Right atrium auricular region (tissue), 2 donors: ENCODE measurements at regions not wholly inside any gene's neighbourhood (a gene's known extent, or its start where the extent isn't known, plus 50 kb on each side); places are given as distances from the start of the nearest gene placed in this dataset.

Experiments used
- DNase-seq: peaks from one replicate; pipeline ENCODE4 v3.0.0-alpha.2; 2019; ENCODE audit warnings: low spot score
- H3K27ac ChIP-seq, 2 donors: fragments of 200-600 bp; sonication (generic); 1 replicate in 1 of 2; 2 replicates in 1 of 2; pipeline ENCODE4 v1.5.1; 2016 to 2019
- H3K27me3 ChIP-seq, 2 donors: fragments of 200-600 bp; sonication (generic); one replicate each; pipeline versions ENCODE4 v1.5.1 to v1.6.0; 2017 to 2019
- H3K36me3 ChIP-seq: fragments of 200-600 bp; sonication (generic); one replicate; pipeline ENCODE4 v1.5.1; 2016
- H3K4me1 ChIP-seq, 2 donors: fragments of 200-600 bp; sonication (generic); one replicate each; pipeline versions ENCODE4 v1.5.1 to v1.6.0; 2017 to 2019
- H3K4me3 ChIP-seq, 2 donors: fragments of 200-600 bp; sonication (generic); 1 replicate in 1 of 2; 2 replicates in 1 of 2; pipeline ENCODE4 v1.5.1; 2017 to 2019; ENCODE audit warnings: mild to moderate bottlenecking in 1 of 2, moderate library complexity in 1 of 2
- H3K9me3 ChIP-seq, 2 donors: fragments of 200-600 bp; sonication (generic); one replicate each; pipeline ENCODE4 v1.5.1; 2019
- CTCF ChIP-seq, 2 donors: fragments of 200-600 bp; sonication (generic); IDR thresholded peaks; one replicate each; pipeline ENCODE4 v1.5.1; 2019; ENCODE audit warnings: antibody characterized with exemption in 2 of 2

GRCh38 chr2:48254839-48255238, 59.6 kb upstream of the FOXN2 start:
- H3K9me3 ChIP-seq = no peaks in the 10 kb centered on the region
- H3K27me3 ChIP-seq = no peaks in the 10 kb centered on the region
- H3K36me3 ChIP-seq = no peaks in the 10 kb centered on the region
- H3K27ac ChIP-seq = no peak overlapping the region
- H3K4me1 ChIP-seq = peaks cover 0 to 7% of the 10 kb centered on the region in 2 donors
- no peak overlapping the region for H3K4me3 ChIP-seq
- DNase-seq = no peak
- no peak for TF ChIP-seq CTCF (IDR thresholded peaks at IDR 0.05)

- Histone ChIP-seq H3K9me3 (no peaks in the 10 kb centered on the region), H3K27me3 (no peaks in the 10 kb centered on the region), H3K36me3 (no peaks in the 10 kb centered on the region), H3K4me3 (no peak overlapping the region), H3K4me1 (no peaks in the 10 kb centered on the region), H3K27ac (no peak overlapping the region)
- no peak for TF ChIP-seq CTCF (IDR thresholded peaks at IDR 0.05)
- DNase-seq = no peak
These were observed 57.0 kb upstream of the FOXN2 start for GRCh38 chr2:48257456-48257855.

GRCh38 chr2:48258481-48259149, 55.9 kb upstream of the FOXN2 start:
- no peak overlapping the region for H3K27ac ChIP-seq
- DNase-seq = no peak
- no peaks in the 10 kb centered on the region for H3K36me3 ChIP-seq
- H3K4me1 ChIP-seq = no peaks in the 10 kb centered on the region
- H3K9me3 ChIP-seq = no peaks in the 10 kb centered on the region
- H3K4me3 ChIP-seq = no peak overlapping the region
- TF ChIP-seq CTCF (IDR thresholded peaks at IDR 0.05) = no peak
- H3K27me3 ChIP-seq = no peaks in the 10 kb centered on the region

GRCh38 chr2:48259811-48260210, 54.7 kb upstream of the FOXN2 start:
- TF ChIP-seq CTCF (IDR thresholded peaks at IDR 0.05) = no peak
- no peak overlapping the region for H3K27ac ChIP-seq
- H3K4me3 ChIP-seq = no peak overlapping the region
- DNase-seq = no peak
- no peaks in the 10 kb centered on the region for H3K36me3 ChIP-seq
- no peaks in the 10 kb centered on the region for H3K27me3 ChIP-seq
- no peaks in the 10 kb centered on the region for H3K9me3 ChIP-seq
- H3K4me1 ChIP-seq = no peaks in the 10 kb centered on the region

GRCh38 chr2:48264627-48265026, 49.9 kb upstream of the FOXN2 start:
- no peak for DNase-seq

More at GRCh38 chr2:48264627-48265026, 49.9 kb upstream of the FOXN2 start:
- no peaks in the 10 kb centered on the region for H3K27me3 ChIP-seq
- H3K4me3 ChIP-seq = no peak overlapping the region
- H3K27ac ChIP-seq = no peak overlapping the region
- H3K36me3 ChIP-seq = no peaks in the 10 kb centered on the region
- H3K9me3 ChIP-seq = no peaks in the 10 kb centered on the region
- no peak for TF ChIP-seq CTCF (IDR thresholded peaks at IDR 0.05)
- H3K4me1 ChIP-seq = no peaks in the 10 kb centered on the region
